Cerebellar cortex (tissue), 1 donor: ENCODE measurements at regions not wholly inside any gene's neighbourhood (a gene's known extent, or its start where the extent isn't known, plus 50 kb on each side); places are given as distances from the start of the nearest gene placed in this dataset.
"Not testable (repeated sequence)": the region's sequence is repeated elsewhere in the genome, so short reads cannot be mapped to it uniquely, and the experiment has no call there.

Experiments
- DNase-seq: peaks from one replicate; pipeline ENCODE4 v3.0.0-alpha.2; 2015; ENCODE audit warnings: low spot score

GRCh38 chr19:30817965-30818567, 445.9 kb downstream of the ZNF536 start:
- no peak for DNase-seq

- no peak for DNase-seq
Observed at GRCh38 chr19:30817197-30817596, 445.0 kb downstream of the ZNF536 start.

- DNase-seq, result no peak
Observed at GRCh38 chr19:30815889-30816580, 443.9 kb downstream of the ZNF536 start.

- DNase-seq, result no peak
Observed at GRCh38 chr19:30812099-30812678, 440.0 kb downstream of the ZNF536 start.

GRCh38 chr19:30811397-30812098, 439.4 kb downstream of the ZNF536 start:
- no peak for DNase-seq

- DNase-seq, result no peak
Observed at GRCh38 chr19:30810726-30811125, 438.5 kb downstream of the ZNF536 start.

- DNase-seq, result no peak
Observed at GRCh38 chr19:30807278-30807677, 435.1 kb downstream of the ZNF536 start.

GRCh38 chr19:30806311-30806710, 434.1 kb downstream of the ZNF536 start:
- no peak for DNase-seq

- no peak for DNase-seq
Observed at GRCh38 chr19:30804751-30805150, 432.6 kb downstream of the ZNF536 start.

GRCh38 chr19:30804333-30804732, 432.1 kb downstream of the ZNF536 start:
- DNase-seq, result not testable (repeated sequence)

- no peak for DNase-seq
Observed at GRCh38 chr19:30802424-30803013, 430.3 kb downstream of the ZNF536 start.

- DNase-seq, result peak; percentile 25
Observed at GRCh38 chr19:30799865-30800755, 427.9 kb downstream of the ZNF536 start.

GRCh38 chr19:30795727-30796126, 423.5 kb downstream of the ZNF536 start:
- no peak for DNase-seq

- DNase-seq, result no peak
Observed at GRCh38 chr19:30792561-30793505, 420.6 kb downstream of the ZNF536 start.

- DNase-seq, result no peak
Observed at GRCh38 chr19:30791088-30791487, 418.9 kb downstream of the ZNF536 start.

- DNase-seq, result no peak
Observed at GRCh38 chr19:30790056-30790680, 418.0 kb downstream of the ZNF536 start.

GRCh38 chr19:30788105-30788765, 416.1 kb downstream of the ZNF536 start:
- DNase-seq, result no peak

GRCh38 chr19:30785458-30786137, 413.4 kb downstream of the ZNF536 start:
- DNase-seq, result no peak
